ENCODE measurements at regions not wholly inside any gene's neighbourhood (a gene's known extent, or its start where the extent isn't known, plus 50 kb on each side); places are given as distances from the start of the nearest gene placed in this dataset.

- no peak overlapping the region for H3K4me3 ChIP-seq
- intact Hi-C loops (cut with DNase I, micrococcal nuclease) = no loop called here
- ATAC-seq (no peak), DNase-seq (no peak)
- no peaks in the 10 kb centered on the region for H3K36me3 ChIP-seq (ENCODE audit: low read depth)
- no peaks in the 10 kb centered on the region for H3K4me1 ChIP-seq (ENCODE audit: low read depth)
- TF ChIP-seq CTCF (IDR thresholded peaks at IDR 0.05) = no peak
- H3K9me3 ChIP-seq = no peaks in the 10 kb centered on the region
Measured at GRCh38 chr18:56409736-56410135, 228.7 kb downstream of the TXNL1 start.

GRCh38 chr18:56407646-56408180, 230.7 kb downstream of the TXNL1 start:
- H3K36me3 ChIP-seq (ENCODE audit: low read depth) = no peaks in the 10 kb centered on the region
- DNase-seq (no peak), ATAC-seq (no peak)
- H3K9me3 ChIP-seq = no peaks in the 10 kb centered on the region
- no peak for TF ChIP-seq CTCF (IDR thresholded peaks at IDR 0.05)
- intact Hi-C loops (cut with DNase I, micrococcal nuclease) = no loop called here
- no peak overlapping the region for H3K4me3 ChIP-seq
- no peaks in the 10 kb centered on the region for H3K4me1 ChIP-seq (ENCODE audit: low read depth)

- DNase-seq = no peak
- Histone ChIP-seq H3K36me3 (ENCODE audit: low read depth) (no peaks in the 10 kb centered on the region), H3K9me3 (no peaks in the 10 kb centered on the region), H3K4me1 (ENCODE audit: low read depth) (no peaks in the 10 kb centered on the region), H3K4me3 (no peak overlapping the region)
- no peak for ATAC-seq
- TF ChIP-seq CTCF (IDR thresholded peaks at IDR 0.05) = no peak
- intact Hi-C loops (cut with DNase I, micrococcal nuclease) = no loop called here
Measured at GRCh38 chr18:56402872-56403516, 235.4 kb downstream of the TXNL1 start.

- no peak for TF ChIP-seq CTCF (IDR thresholded peaks at IDR 0.05)
- DNase-seq (no peak), ATAC-seq (no peak)
- Histone ChIP-seq H3K4me1 (ENCODE audit: low read depth) (no peaks in the 10 kb centered on the region), H3K9me3 (no peaks in the 10 kb centered on the region), H3K4me3 (no peak overlapping the region), H3K36me3 (ENCODE audit: low read depth) (no peaks in the 10 kb centered on the region)
- intact Hi-C loops (cut with DNase I, micrococcal nuclease) = no loop called here
Measured at GRCh38 chr18:56393870-56394269, 244.5 kb downstream of the TXNL1 start.

- ATAC-seq (no peak), DNase-seq (no peak)
Measured at GRCh38 chr18:56391931-56392590, 246.3 kb downstream of the TXNL1 start.

More at GRCh38 chr18:56391931-56392590, 246.3 kb downstream of the TXNL1 start:
- TF ChIP-seq CTCF (IDR thresholded peaks at IDR 0.05) = no peak
- Histone ChIP-seq H3K4me1 (ENCODE audit: low read depth) (no peaks in the 10 kb centered on the region), H3K9me3 (no peaks in the 10 kb centered on the region), H3K36me3 (ENCODE audit: low read depth) (no peaks in the 10 kb centered on the region), H3K4me3 (no peak overlapping the region)
- intact Hi-C loops (cut with DNase I, micrococcal nuclease) = no loop called here

Data from mucosa of descending colon (tissue), 3 donors.